ENCODE measurements at regions not wholly inside any gene's neighbourhood (a gene's known extent, or its start where the extent isn't known, plus 50 kb on each side); places are given as distances from the start of the nearest gene placed in this dataset.

DNA sequence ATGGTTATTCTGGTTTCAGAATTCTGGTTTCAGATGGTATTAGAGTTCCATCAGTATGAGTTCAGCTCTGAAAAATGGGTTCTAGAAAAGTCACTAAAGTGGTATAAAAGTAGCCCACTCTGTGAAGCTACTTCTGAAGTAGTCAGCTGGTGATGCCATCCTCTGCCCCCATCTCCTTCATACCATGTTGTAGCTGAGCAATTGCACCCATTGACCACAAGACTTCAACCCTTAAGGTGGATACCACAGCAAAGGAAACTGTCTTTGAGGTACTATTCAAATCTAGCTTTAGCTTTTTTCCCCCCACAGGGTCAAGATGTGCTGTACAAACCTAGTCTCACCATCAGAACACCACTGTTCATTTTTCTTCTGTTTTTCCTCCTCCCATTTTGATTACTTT lies 444.9 kb downstream of the DMAC1 start:
- DNase-seq (ENCODE audit: low read depth) = no peak

DNA sequence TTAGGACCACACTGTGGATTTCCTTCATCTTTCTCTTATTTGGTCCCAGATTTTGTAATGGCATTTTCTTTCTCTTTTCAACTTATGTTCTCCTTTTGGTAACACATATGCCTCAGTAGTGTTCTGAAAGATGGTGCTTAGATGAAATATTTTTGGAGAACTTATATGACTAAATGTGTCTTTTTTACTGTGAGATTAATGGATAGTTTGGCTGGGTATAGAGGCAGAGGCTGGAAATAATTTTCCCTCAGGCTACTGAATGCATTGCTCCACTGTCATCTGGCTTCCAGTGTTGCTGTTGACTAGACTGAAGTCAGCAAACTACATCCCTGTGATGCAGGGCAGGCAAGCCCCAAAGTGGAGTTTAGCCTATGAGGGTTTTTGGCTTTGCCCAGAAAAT lies 450.9 kb downstream of the DMAC1 start:
- DNase-seq (ENCODE audit: low read depth) = no peak

DNA sequence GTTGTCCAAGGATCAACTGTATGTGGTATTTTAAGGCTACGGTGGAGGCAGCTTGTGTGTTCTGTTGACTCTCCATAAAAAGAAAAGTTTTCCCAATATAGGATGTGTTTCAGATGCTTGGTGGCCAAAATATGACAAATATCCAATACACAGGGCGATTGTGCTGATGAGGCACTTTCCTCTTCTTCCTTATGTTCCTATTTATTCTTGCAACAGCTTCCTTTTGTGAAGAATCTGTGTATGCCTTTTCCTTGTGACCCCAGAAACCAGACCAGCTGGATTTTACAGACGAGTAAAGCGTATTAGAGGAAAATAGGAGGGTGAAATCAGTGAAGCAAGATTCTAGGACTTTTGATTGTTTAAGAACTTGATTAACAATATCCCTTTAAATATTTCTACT lies 452.0 kb downstream of the DMAC1 start:
- DNase-seq (ENCODE audit: low read depth) = no peak

DNA sequence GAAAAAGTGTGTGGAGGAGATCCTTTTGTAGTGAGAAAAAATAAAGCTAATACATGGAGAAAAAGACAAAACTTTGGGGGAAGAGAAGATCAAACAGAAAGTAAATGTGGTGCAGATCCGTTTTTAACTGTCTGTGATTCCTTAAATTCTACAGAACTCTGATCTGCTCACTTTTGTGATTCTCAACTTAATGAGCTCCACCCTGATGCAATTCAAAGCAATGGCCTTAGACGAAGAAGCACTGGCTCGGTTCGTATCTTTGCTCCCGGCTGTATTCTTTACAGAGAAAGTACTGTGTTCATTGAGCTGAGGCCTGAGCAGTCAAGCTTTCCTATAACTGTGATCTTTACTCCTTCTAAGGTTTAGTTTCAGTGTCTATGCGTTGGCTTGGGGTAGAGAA lies 453.4 kb downstream of the DMAC1 start:
- no peak for DNase-seq (ENCODE audit: low read depth)

DNA sequence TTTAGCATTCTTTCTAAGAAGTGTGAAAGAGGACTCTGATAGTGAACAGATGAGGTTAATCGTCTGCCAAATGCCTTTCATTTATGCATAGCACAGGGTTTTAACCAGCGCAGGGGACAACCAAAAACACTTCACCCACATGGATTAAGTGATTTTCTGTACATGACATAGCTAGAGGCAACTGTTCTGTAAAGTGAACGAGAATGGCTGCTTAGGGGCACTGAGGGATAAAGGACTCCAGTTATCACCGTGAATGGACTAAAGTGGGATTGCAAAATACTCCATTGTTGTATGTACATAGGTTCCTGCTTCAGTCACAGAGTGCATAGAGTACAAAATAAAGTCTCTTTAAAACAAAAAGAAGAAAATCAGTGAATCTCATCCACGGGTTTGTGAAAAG lies 456.8 kb downstream of the DMAC1 start:
- no peak for DNase-seq (ENCODE audit: low read depth)

DNA sequence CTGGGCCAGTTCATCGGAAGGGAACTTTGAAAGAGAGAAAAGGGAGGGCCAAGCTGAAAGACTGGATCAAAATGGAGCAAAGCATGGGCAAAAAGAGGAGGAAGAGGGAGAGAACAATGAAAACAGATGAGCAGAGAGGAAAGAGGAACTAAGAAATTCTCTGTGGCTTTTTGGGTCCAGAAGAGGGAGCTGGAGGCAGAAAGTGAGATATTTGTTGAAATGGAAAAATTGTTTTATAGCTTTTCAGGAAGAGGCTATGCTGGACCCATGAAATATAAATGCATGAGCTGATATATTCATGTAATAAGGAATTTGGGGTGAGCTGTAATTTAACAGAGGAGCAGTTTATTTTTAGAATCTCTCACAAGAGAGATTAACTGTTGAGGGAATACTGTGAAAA lies 457.3 kb downstream of the DMAC1 start:
- no peak for DNase-seq (ENCODE audit: low read depth)

DNA sequence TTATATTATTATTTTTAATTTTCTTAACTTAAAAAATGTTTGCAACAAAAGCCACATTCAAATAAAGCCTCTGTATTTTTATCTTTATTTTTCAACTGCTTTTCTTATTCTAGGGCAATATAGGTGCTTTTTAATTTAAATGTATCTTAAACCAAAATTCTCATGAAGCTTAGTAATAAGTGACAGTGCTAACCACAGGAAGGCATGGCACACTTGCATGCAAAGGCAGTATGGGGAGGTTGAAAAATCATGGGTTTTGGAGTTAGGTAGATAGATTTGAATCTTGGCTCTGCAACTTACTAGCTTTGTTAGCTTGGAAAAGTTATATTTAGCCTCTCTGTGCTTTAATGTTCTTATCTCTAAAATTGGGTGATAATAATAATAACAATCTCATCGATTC lies 458.0 kb downstream of the DMAC1 start:
- DNase-seq (ENCODE audit: low read depth) = no peak

DNA sequence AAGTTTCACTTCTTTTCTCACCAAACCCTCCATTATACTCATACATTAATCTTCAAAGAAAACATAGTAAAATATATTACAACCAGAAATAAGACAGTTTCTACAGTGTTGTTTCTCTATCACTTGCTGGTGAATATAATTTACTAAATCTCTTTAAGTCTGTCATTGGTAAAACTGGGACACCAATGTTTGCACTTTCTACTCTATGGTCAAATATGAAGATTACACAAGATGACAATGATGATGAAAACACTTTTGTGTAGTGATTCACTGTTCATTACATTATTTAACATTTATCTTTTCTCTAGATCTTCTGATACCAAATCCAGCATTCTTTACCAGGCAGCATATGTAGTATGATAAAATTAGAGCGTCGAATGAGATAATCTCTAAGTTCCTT lies 459.1 kb downstream of the DMAC1 start:
- DNase-seq (ENCODE audit: low read depth) = no peak

DNA sequence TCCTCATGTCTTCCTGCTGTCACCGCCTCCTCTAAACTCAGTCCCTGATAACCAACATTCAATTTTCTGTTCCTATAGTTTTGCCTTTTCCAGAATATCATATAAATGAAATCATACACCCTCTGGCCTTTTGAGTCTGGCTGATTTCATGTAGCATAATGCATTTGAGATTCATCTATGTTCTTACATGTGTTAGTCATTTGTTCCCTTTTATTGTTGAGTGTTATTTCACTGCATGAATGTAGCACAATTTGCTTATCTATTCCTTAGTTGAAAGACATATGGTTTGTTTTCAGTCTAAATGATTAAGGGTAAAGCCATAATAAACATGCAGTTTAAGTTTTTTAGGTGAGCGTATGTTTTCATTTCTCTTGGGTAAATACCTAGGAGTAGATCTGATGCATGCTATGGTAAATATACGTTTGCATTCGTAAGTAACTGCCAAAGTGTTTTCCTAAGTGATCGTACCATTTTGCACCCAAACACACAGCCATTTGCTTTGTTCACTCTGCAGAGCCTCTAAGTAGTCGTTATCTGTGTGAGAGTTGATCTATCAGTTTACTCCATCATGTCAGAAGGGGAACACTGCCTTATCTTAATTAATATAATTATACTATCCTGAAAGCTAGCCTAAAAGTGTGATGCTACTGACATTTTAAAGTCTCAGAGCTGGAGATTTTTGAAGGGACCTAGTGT lies 460.8 kb downstream of the DMAC1 start:
- no peak for DNase-seq (ENCODE audit: low read depth)

DNA sequence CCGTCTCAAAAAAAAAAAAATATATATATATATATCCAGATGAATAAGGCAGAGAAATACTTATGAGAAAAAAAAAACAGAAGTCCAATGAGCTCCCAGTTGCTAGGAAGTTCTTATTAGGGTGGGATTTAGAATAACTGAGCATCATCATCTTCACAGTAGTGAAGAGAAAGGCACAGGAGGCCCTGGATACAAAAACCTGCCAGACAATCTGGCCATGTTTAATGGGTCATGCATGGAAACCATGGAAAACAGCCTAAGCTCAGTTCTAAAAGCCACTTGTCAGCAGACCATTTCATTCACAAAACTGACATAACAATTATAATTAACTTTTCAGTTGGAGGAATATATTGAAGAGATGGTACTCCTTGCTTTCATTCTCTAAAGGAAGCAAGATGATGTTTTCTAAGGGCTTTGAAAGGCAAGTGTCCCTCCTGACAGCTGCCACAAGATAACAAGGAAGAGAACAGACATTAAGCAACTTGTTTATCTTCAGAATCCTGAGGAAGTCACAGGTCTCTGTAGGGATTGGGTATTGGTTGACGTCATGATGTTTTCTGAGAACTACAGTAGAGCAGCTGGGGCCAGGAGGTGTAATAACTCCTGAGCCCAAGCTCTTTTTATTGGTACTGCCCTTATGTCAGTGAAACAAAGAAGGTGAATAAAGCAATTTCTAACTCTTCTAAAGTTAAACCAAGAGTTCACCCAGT lies 463.1 kb downstream of the DMAC1 start:
- DNase-seq (ENCODE audit: low read depth) = peak; percentile 60

DNA sequence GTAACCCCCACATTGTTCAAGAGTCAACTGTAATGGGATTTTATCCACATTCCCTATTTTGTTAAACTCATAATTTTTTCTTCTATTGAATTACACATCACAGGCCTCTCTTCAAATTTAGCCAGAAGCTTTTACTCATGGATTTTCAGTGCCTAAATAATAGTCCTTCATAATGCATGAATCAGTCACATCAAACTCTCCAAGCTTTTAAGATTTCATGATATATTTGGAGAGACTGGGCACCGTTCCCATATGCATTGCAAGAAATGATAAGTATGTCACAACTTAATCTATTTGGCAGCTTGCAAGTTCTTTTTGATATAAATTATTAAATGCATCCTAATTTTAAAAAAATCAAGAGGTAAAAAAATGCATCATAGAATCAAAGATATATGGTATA lies 465.9 kb downstream of the DMAC1 start:
- DNase-seq (ENCODE audit: low read depth) = no peak

DNA sequence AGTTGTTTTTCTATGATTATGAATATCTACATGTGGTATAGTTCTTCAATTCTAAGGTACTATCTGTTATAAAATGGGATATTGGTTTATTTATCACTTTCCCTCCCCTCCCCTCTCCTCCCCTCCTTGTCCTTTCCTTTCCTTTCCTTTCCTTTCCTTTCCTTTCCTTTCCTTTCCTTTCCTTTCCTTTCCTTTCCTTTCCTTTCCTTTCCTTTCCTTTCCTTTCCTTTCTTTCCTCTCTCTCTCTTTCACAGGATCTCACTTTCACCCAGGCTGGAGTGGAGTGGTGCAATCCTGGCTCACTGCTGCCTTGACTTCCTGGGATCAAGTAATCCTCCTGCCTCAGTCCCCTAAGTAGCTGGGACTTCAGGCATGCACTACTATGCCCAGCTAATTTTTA lies 466.8 kb downstream of the DMAC1 start:
- DNase-seq (ENCODE audit: low read depth) = no peak

DNA sequence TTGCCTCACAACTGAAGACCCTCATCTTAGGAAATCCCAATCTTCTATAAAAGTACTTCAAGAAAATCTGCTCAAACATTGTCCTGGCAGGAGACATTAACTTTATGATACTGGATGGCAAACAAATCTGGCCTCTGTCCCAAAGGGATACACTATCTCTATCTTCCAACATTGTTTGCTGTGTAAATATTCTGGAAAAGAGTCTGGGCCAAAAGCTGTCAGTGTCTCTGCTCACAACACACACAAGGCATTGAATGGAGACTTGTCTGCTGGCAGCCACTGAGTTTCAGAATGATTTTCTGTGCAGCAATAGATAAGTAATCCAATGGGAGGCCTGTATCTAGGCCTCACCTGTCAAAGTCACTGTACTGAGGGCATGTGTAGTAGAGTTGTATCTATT lies 471.1 kb downstream of the DMAC1 start:
- DNase-seq (ENCODE audit: low read depth) = no peak

DNA sequence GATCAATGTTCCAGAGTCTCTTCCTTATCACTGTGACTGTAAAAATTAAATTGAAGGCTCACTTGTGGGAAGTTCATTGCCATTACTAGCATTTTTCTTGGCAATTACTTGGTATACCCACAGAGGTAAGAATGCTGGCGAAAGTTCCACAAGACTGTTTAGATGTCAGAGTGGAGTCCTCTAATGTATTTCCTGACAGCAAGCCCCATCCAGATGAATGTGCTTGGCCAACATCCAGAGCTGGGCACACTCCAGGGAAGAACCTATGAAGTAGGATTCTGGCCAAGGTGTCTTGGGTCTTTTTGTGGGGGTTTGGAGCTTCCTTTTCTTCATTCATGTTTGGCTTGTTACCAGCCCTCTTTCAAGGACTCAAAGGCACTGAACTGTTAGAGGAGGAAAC lies 473.6 kb downstream of the DMAC1 start:
- no peak for DNase-seq (ENCODE audit: low read depth)

DNA sequence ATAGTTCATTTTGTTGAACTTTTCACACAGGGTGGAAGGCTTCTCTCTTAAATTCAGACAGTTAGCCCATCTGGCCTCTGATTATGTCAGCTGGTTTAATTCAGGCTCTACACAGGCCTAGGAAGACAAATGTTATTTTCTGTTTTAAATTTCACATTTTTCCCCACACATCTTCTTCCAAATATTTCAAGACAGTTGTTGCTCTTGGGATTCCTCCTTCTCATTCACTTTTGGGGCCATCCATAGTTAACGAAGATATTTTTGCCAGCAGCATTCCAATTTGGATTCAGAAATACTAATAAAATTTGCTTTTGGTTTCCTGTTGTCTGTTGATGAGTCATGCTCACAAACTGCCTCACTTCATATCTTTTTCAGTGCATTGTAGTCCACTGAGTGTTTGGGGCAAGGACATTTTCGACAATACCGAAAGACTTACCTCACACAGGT lies 475.4 kb downstream of the DMAC1 start:
- no peak for DNase-seq (ENCODE audit: low read depth)

DNA sequence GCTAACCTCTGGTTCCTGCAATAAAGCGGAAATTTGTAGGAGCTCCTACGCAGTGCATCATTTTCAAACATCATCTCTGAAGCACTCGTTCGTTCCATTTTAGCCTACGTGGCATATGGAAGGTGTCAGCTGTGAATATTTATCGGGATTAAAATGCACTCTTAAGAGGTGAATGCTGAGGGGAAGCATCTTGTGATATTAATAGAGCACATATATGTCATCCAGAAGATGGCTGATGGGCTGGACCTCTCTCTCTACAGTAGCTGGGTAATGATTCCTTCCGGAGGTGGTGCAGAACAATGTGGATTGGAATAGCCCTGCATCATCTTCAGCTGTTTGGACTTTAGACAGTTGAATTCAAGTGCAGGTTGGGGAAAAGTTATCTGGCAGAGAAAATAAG lies 478.7 kb downstream of the DMAC1 start:
- peak; percentile 13 for DNase-seq (ENCODE audit: low read depth)

DNA sequence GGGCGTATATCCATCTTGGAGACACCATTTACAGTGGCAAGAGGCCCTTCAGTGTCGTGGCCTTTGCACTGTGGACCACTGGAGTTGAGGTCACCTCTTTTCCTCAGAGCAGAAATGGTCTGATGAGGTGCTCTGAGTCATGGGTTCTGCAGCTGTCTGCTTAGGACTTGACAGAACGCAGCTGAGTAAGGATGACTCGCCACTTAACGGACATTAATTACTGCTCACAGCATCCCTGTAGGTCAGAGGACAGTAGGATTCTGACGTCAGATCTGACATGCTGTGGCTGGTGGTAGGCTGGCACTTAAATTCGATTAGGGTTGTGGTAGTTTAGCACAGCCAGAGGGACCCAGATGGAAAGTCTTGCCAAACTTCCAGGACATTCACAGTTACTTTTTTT lies 479.4 kb downstream of the DMAC1 start:
- DNase-seq (ENCODE audit: low read depth) = peak; percentile 92

DNA sequence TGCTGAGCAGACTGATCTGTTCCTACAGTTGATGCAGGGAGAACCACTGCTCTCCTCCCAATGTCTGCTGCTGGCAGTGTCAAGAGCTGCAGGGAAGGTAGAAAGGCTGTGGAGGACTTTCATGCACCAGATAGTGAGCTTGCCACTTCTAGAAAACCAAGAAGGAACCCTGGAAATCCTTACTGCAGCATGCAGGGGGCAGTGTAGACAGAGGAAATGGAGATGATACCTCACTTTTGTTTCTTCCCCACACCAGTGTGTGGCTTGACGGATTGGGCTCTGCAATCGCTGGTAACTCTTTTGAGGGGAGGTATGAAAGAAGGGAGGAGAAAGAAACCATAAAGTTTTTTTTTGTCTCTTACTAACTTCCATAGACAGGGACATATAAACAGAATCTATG lies 480.7 kb downstream of the DMAC1 start:
- no peak for DNase-seq (ENCODE audit: low read depth)

DNA sequence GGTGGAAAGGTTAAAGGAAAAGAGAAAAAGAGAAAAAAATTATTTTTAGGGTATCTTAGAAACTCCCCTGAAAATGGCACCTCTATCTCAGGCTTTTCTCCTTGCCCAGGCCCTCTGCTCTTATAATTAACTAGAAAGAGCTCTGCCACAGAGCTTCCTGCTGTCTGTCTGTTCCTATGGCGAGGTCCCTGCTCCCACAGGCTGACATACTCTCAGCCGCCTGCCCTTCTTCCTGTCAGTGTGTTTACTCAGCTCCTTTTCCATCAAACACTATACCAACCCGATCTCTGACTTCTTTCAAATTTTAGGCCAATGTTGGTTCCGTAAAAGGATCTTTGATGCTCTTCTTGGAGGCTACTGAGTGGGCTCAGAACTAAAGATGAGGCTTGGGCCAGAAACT lies 482.6 kb downstream of the DMAC1 start:
- DNase-seq (ENCODE audit: low read depth) = no peak

DNA sequence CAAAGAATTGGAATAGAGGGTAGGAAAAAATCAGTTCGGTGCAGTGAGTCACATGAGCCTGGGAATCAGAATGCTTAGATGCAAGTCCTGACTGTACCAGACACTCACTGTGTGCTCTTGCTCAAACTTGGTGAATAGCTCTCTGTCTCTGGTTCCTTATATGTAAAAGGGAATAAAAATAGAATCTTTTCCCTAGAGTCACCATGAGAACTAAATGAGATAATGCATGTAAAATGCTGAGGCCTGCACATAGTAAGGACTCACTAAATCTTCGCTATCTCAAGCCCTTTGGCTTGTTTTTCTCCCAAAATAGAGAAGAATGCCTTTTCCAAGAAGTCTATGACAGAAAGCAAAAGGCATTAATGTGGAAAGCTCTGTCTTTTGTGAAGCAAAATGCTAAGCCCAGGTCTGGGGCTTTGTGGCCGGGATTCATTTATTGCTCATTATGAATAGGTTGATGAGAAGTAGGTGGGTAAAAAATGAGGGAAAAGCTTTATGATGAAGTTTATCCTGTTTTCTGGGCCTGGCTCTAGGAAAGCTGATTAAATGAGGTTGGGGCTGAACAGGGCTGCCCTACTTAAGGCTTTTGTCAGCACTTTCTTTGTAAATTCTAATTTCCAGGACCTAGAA lies 483.3 kb downstream of the DMAC1 start:
- DNase-seq (ENCODE audit: low read depth) = peak; percentile 40

DNA sequence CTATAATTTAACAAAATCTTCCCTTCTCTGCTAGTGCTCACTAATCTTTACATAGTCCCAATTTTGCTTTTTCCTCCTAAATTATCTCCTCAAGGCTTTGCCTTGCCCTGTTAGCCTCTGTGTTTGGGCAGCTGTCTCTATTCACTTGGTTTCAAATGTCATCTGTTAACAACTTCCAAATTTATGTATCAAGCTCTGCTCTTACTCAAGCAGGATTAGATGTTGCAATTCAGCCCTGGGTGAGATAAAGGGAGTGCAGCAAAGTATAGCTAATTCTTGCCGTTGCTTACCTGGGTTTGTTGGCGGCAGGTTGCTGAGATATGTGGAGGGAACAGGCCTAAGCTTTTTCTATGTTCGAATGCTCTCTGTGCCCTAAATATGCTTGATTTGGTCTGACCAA lies 483.8 kb downstream of the DMAC1 start:
- DNase-seq (ENCODE audit: low read depth) = peak; percentile 63

DNA sequence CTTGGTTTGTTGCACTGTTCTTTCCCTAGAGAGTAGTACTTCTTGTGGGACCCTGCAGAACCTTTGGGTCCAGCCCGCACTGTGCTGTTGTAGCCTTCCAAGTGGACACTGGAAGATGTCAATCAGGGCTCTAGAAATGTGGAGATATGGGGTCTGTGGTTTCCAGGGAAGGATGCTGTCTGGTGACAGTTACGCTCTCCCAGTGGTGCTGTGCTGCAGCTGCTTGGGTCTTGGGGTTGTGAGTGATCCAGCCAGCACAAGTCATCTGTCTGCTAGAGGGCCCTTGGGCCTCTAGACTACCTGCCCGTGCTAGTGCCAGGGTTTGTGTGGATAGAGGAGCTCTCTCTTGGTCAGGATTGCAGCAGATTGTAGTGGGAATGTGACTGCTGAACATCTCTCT lies 484.5 kb downstream of the DMAC1 start:
- peak; percentile 63 for DNase-seq (ENCODE audit: low read depth)

DNA sequence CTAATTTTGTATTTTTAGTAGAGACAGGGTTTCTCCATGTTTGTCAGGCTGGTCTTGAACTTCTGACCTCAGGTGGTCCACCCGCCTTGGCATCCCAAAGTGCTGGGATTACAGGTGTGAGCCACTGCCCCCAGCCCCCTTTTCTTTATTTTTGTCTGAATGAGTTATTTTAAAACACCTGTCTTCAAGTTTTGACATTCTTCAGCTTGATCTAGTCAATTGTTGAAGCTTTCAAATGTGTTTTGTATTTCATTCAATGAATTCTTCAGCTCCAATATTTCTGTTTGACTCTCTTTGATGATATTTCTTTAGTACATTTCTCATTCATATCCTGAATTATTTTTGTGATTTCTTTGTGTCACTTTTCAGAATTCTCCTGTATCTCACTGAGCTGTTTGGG lies 486.2 kb downstream of the DMAC1 start:
- DNase-seq (ENCODE audit: low read depth) = no peak
